GM19035 (cell line): ENCODE measurements at regions not wholly inside any gene's neighbourhood (a gene's known extent, or its start where the extent isn't known, plus 50 kb on each side); places are given as distances from the start of the nearest gene placed in this dataset.
"Not testable (repeated sequence)": the region's sequence is repeated elsewhere in the genome, so short reads cannot be mapped to it uniquely, and the experiment has no call there.

Experiments
- ATAC-seq: cut with Tn5 transposase; IDR thresholded peaks from one replicate; pipeline ENCODE4 v1.9.1; 2021; ENCODE audit not compliant: unreplicated experiment

DNA sequence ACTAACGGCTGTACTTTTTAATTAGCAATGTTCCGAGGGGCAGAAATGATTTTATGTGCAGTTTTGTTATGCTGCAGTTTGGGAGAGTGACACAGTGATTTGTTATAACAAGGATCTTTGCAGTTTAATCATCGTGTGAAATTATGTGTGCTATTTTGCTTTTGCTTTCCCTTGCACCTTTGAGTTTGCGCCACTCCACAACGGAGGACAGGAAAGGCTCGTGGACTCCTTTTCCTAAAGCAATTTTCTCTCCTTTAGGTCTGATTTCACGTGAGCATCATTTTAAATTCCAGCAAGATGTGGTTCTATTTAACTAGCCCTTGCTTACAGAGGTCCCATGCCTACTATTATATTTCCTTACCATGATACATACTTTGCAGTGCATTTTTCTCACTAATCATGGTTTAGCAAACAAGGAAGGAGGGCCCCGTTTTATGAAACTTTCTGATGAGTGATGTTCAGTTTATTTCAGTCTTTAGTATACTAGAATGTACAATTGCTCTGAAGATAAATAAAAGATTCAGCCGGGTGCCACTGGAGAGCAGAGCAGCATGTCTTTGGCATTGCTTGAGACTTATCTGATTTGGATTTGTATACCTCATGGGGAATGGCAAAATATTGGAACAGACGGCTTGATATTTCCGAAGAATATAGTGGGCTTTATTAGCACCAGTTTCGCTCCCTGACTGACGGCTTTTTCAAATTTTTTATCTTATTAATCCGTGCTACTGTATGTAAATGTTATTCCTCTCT lies 528.2 kb upstream of the FANCL start:
- no peak for ATAC-seq

DNA sequence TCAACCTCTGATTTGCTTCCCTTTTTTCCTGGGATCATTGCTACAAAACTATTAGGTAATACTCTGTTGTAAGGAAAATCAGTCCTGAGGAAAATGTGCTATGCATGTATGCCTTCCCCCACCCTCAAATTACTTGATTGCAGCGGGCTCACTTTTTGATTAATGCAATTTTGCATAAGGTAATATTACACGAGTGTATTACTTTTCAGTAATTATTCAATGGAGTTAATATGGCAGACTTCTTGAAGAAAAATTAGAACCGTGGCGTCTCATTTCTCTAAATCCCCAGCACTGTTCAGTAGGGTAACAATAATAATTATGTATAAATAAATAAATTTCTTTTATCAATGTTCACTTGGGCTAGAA lies 527.6 kb upstream of the FANCL start:
- no peak for ATAC-seq

DNA sequence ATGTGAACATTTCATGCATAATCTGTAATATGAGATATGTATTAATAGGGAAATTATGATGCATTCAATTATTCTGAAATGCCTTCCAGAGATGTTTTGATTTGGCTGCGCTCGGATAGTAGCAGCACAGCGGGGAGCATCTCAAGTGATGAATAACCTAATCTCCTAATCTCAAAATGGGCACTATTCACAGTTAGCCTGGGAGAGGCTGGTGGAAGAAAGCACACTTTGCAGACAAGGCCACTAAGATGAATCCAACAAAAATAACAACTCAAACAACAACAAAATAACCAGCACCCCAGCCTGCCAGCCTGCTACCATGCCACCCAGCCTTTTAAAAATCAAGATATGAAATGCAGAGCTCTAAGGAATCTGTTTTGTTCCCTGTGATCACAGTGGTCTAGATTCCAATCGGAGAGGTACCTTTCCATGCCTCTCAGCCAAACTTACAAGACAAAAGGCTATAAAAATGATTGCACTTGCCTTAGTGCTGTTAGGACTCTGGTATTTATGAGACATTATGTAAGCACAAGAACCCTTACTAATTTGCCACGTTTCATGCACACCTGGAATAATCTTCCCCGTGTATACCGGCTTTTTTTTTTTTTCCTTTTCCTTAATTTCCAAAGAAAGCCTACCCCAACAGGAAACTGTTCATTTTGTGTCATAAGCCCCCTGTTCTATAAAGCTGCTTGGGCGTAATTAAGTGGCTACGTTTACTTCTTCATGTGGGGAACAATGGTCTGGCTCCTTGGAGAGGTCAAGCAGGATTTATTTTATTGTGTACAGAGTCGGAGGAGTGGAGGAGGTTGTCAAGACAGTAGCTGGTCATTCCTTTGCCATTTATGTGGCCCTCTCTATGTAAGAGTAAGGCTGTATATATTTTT lies 526.9 kb upstream of the FANCL start:
- ATAC-seq, result no peak

DNA sequence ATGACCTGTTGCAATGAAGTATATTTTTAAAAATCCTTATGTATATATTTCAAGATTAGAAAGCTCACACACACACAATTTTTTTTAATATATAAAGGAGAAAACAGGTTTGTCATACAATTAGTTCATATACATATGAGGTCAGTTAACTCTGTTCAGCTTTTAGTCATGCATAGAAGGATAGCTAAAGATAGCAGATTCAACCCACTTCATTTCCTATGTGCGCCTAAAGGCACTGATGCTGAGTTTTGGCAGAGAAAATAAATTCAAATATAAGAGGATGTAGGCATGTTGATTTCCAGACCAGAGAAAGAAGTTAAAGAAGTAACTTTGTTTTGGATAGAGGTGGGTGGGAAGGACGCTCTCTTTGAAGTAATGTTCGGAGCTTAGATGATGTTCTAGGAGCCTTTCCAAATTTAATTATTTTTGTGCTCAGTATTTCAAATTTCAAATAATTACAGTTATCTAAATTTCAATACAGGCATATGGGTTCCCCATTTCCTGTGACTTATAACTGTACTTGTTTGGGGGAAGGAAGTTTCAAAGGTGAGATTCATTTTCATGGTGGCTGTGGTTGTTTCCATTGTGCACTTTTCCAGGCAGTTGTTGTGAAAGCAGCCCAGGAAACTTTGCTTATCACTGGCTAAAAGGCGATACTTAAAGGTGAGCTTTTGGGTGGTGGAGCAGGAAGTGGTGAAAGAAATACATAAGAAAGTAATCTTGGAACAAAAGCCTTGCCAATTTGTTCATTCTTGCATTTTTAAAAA lies 523.4 kb upstream of the FANCL start:
- no peak for ATAC-seq

DNA sequence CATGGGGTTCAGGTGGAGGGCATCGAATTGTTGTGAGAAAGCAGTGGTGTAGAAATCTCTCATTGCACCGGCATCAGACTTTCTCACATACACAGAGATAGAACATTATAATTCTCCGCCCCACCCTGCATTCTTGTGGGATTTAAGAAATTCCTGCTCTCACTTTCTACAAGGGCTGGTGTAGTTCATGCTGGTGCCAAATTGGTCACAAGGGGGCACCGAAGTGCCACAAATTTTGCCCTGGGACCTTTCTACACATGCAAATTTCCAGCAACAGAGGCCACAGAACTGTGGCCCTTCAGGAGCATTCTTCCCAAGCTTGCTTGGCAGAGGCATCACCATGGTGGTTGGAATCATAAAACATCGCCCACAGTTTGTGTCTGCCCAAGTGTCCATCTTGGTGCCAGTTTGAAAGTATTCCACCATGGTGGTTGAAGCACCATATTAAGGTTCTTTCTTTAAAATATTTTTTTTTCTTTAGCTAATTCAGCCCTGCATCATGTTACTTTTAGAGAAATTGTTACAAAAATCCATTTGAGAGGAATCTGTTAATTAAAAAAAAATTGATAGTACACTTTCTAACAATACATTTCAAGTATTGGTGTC lies 521.2 kb upstream of the FANCL start:
- no peak for ATAC-seq

DNA sequence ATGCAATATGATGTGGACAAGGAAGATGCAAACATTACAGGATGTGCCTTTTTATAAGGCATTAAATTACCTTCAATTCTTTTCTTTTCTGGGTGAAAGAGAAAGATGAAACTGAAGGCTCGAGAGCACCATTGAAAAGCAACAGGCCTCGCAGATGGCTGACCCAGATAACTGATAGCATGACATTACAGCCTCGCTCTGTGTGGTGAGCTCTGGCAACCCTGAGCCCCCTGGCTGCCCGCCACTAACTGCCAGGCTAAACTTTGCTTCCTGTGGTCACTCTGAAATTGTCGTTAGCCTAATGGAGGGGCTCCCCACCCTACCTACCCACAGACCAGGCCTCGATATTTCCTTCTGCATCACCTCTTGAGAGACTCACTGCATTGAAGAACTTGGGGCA lies 516.8 kb upstream of the FANCL start:
- ATAC-seq, result no peak

DNA sequence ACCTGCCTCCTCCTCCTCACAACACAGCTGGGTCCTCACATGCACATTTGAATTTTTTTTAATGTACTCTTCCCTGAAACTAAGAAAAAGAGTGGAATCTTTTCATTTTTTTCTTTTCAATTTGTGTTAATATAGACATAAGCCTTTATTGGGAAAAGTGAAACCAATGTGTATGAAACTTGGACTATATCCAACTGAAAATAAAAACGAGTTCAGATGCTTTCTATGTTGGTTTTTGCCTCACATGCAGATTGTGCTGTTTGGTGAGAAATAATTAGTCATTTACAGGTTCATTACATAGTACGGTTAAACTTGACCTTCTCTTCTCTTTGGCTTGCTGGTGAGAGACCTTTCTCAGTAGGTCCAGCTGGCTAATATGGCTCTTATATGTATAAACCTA lies 515.2 kb upstream of the FANCL start:
- ATAC-seq, result no peak

DNA sequence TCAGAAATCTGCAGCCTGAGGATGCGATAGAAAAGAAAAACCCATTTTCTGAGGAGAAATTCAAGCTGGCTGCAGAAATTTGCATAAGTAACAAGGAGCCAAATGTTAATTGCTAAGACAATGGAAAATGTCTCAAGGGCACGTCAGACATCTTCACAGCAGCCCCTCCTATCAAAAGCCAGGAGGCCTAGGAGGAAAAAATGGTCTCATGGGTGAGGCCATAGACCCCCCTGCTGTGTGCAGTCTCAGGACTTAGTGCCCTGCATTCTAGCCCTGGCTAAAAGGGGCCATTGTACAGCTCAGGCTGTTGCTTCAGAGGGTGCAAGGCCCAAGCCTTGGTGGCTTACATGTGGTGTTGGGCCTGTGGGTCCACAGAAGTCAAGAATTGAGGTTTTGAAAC lies 511.4 kb upstream of the FANCL start:
- not testable (repeated sequence) for ATAC-seq

DNA sequence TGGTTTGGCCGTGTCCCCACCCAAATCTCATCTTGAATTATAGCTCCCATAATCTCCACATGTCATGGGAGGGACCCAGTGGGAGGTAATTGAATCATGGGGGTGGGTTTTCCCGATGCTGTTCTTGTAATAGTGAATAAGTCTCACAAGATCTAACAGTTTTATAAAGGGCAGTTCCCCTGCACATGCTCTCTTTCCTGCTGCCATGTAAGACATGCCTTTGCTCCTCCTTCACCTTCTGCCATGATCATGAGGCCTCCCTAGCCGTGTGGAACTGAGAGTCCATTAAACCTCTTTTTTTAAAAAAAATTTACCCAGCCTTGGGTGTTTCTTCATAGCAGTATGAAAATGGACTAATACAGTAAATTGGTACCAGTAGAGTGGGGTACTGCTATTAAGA lies 510.6 kb upstream of the FANCL start:
- ATAC-seq, result not testable (repeated sequence)

DNA sequence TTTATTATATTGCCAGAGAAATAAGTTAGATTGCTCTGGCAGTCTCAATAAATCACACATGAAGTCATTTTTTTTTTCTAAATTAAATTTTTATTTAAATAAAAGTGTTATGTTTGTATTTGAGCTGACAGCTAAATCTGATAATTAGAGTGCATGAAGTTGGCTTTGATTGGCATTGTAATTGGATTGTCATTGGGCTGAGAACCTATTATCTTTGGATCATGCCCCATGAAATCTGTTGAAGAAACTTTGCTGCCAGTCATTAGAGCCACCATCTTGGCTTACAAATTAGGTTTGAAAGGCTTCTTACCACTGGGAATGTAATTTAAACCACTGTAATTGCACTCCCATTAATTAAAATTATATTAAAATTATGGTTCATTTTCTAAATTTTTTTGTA lies 507.9 kb upstream of the FANCL start:
- no peak for ATAC-seq

DNA sequence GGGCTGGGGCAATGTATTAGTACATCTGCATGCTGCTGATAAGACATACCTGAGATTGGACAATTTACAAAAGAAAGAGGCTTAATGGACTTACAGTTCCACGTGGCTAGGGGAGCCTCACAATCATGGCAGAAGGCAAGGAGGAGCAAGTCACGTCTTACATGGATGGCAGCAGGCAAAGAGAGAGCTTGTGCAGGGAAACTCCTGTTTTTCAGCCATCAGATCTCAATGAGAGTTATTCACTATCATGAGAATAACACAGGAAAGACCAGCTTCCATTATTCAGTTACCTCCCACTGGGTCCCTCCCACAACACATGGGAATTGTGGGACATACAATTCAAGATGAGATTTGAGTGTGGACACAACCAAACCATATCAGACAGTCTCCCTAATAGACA lies 504.2 kb upstream of the FANCL start:
- not testable (repeated sequence) for ATAC-seq

DNA sequence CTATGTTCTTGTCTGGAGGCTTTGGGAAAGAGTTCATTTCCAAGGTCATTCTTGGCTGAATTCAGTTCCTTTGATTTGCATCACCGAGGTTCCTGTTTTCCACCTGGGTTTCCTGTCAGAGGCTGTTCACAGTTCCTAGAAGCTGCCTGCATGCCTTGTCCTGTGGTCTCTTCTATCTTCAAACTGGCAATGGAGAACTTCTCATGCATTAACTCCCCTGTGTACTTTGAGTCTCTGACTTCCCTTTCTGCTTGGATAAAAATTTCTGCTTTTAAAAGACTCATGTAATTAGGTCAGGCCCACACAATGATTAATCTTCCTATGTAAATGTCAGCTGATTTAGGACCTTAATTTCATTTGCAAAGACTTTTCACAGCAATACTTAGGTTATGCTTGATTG lies 499.3 kb upstream of the FANCL start:
- ATAC-seq, result no peak

DNA sequence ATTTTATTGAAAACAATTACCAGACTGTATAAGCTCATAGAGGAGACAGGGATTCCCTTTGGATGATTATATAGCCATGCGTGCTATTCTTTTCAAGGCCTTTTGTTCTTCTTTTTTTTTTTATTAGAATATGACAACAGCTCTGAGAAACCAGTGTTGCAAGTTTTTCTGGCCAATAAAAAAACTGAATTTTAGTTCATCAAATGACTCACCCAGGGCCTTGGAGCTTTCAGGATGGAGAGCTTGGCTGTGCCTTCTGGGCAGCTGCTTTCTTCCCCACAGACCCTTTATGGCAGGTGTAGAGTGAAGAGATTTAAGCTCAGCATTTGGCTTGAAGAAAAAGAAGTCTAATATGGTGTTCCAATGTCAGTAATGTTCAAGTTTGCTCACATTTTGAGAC lies 497.9 kb upstream of the FANCL start:
- ATAC-seq, result no peak

DNA sequence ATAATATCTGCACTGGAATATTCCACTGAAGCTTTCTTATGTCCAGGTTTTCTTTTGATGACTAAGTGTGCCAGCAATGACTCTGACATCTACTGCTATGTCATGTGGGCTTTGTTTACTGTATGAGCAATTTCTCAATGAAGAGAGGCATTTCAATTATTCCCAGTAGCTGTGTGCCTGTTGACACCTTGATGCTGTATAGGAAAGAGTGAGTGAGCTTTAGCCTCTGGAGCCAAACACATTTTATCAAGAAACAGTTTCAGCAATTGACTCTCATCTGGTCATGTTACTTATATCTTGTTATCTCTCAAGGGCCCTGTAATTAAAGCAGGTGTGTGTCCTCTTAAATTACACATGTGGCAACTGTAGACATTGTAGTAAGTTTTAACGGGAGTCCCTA lies 493.2 kb upstream of the FANCL start:
- no peak for ATAC-seq

DNA sequence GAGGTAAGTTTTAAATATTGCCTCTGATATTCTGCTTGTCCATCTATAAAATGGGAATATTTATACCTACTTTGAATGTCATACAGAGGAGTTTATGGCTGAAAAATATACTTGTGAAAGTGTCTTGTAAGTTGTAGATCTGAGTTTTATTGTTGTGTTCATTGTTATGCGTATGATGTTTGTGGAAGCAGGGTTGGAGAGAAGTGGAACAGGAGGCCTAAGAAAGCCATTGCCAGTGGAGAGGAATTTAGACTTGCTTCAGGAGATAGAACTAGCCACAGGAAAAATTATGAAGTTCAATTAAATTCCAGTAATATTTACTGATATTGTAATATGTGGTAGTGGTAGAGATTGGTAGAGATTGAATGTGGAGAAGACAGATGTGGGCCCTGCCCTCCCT lies 491.9 kb upstream of the FANCL start:
- no peak for ATAC-seq

DNA sequence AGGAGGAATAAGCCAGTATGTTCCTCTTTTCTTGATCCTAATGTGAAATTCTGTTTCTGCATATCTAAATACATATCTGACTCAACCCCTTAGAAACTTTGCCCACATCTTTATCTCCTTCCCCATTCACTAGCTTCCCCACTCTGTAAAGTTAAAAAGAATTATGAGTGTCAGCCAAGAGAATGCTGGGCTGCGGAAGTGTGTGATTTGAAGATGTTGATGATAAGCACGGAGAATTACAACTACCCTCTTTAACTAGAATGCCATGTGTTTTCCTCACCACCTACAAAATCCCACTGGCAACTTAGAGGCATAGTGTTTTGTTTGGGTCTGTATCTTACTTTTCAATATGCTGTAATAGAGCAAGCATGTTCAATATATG lies 490.4 kb upstream of the FANCL start:
- no peak for ATAC-seq

DNA sequence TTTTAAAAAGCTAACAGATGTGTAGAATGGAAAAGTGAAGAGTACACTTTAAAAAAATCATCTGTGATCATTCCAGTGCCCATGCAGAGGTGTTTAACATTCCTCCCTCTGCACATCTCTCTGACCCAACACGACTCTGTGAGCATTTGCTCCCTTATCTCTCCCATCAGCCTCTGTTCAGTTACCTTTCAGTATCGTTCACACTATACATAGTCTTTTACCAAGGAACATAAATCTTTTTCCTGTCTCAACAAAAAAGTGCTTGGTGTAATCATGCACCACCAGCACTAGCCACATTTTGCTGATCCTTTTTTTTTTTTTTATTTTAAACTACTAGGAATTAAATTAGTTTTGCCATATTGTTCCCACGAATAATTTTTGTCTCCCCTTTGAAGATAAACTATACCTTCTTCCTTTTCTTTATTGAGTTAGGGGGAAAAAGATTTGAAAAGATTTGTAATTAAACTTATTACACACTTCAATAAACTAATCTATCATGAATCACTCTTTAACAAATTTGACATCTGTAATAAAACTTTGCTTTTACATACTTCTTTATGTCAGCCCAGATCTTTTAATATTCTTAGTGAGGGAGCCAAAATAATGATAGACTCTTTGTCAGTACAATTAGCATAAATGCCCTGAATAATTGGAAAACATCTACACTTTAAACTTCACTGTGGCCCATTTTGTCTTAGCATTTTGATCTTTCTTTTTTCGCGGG lies 489.8 kb upstream of the FANCL start:
- no peak for ATAC-seq

DNA sequence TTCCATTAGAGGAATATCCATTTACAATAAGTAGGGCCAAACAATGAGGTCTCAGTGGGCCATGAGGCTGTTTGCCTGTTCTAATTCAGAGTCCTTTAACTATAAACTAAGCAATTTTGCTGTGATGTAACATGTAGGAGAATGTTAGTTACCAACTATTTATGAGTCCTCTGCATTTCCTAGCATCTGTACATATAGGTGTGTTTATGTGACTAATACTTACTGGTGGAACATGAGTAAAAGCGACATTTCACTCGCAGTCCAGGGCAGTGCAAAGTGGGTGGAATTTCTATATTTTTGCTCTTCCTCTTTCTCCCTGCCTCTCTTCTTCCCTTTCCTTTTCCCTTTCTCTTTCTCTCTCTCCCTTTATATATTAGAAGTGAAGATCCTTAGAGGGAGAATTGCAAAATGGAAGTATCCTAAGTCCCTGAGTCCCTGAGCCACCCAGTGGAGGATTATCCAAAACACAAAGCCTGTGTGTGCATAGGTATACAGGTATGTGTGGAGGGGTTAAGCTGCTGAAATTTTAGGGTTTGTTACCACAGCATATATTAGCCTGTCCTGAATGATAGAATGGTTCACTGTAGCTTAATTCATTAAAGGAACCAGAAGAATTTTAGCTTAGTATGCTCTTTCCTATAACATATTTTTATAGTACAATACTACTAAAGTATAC lies 487.0 kb upstream of the FANCL start:
- ATAC-seq, result no peak

DNA sequence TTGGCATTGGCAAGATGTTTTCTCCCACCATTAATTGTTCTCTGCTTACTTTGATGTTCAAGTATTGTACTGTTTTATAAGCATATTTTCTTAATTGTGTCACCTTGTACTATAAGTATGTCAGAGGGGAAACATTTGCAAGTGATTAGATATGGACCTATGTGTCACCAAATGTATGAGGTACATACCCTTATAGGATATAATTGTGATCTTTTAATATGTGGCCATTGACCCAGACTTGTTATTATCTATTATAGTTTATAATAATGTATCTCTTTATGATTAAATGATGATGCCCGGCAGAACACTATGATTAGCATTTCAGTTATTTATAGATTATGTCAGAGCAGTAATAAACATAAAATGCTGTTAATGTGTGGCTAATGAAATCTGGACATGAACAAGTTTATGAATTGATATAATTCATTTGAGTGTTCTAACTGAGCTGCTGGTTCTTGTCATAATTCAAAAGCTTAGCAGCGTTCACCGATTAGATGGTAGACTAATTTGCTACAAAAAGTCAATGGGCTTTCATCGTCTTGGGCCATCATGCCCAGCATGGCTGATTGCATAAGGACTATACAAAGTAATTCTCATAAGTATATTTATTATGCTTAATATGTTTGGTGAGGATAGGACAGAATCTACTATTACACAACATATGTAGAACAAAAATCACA lies 480.9 kb upstream of the FANCL start:
- ATAC-seq, result no peak
